Stomach (tissue), 8 donors: ENCODE measurements at regions not wholly inside any gene's neighbourhood (a gene's known extent, or its start where the extent isn't known, plus 50 kb on each side); places are given as distances from the start of the nearest gene placed in this dataset.

ENCODE experiments used
- DNase-seq, 2 donors: peaks; one replicate each; pipeline versions ENCODE4 v3.0.0 to v3.0.0-alpha.2; 2013 to 2019
- H3K27ac ChIP-seq, 5 donors: fragments of 200-600 bp in 4 of 5; sonication (generic) in 4 of 5; one replicate each; pipeline ENCODE4 v1.5.1; 2013 to 2019; ENCODE audit warnings: mild to moderate bottlenecking in 1 of 5, moderate library complexity in 1 of 5
- H3K27me3 ChIP-seq, 3 donors: fragments of 200-600 bp; sonication (generic); one replicate each; pipeline ENCODE4 v1.5.1; 2017 to 2019; ENCODE audit warnings: mixed run types in 1 of 3
- H3K36me3 ChIP-seq, 4 donors: fragments of 200-600 bp; sonication (generic); 1 replicate in 3 of 4; 2 replicates in 1 of 4; pipeline ENCODE4 v1.5.1; 2016 to 2019
- H3K4me1 ChIP-seq, 4 donors: fragments of 200-600 bp; sonication (generic); one replicate each; pipeline ENCODE4 v1.5.1; 2016 to 2019
- H3K4me3 ChIP-seq, 4 donors: fragments of 200-600 bp; sonication (generic) in 3 of 4; one replicate each; pipeline ENCODE4 v1.5.1; 2016 to 2019; ENCODE audit warnings: mild to moderate bottlenecking in 1 of 4
- H3K9me3 ChIP-seq, 4 donors: fragments of 200-600 bp; sonication (generic); one replicate each; pipeline ENCODE4 v1.5.1; 2016 to 2019
- CTCF ChIP-seq, 7 experiments: fragments of 450-650 bp in 4 of 7; fragments of 200-600 bp in 3 of 7; sonication (generic) in 3 of 7; IDR thresholded peaks; one replicate each; pipeline ENCODE4 v1.5.1; 2016 to 2019; ENCODE audit warnings: antibody characterized with exemption in 7 of 7, control low read depth in 2 of 7, mild to moderate bottlenecking in 1 of 7
- EP300 ChIP-seq: sonication (generic); formaldehyde crosslinking; IDR thresholded peaks from one replicate; pipeline ENCODE4 v1.6.1; 2017; ENCODE audit warnings: antibody characterized with exemption
- POLR2A ChIP-seq, 4 donors: fragments of 450-650 bp; IDR thresholded peaks; one replicate each; pipeline ENCODE4 v1.6.1; 2016; ENCODE audit warnings: antibody characterized with exemption in 4 of 4, control low read depth in 2 of 4, mild to moderate bottlenecking in 1 of 4, moderate library complexity in 1 of 4
- POLR2AphosphoS5 ChIP-seq, 3 donors: sonication (generic); formaldehyde crosslinking; IDR thresholded peaks; one replicate each; pipeline ENCODE4 v1.6.1; 2016; ENCODE audit warnings: antibody characterized with exemption in 3 of 3
- WGBS, 5 donors: extraction: QIAGEN DNeasy Blood & Tissue Kit in 3 of 5; methylation state at CpG; one replicate each; pipeline versions ENCODE4 v1.1.5 to v1.1.7; 2013 to 2018; 5-methylcytosine and 5-hydroxymethylcytosine counted together
- intact Hi-C: fragments of 100-400 bp; cut with DNase I; formaldehyde crosslinking; loops from one replicate; pipeline ENCODE4 v1.15.1; 2023; ENCODE audit warnings: low total_unique reads
- donor health status: healthy with polysubstance abuse.
- donor health status: Bipolar disorder and iron deficiency.
- donor health status: healthy.

- WGBS, 5 donors = 47 to 80% (median 77%) methylated on average over 1 of the region's 1 CpG
- no peaks in the 10 kb centered on the region for H3K36me3 ChIP-seq
These were observed 653.5 kb downstream of the FSCB start for GRCh38 chr14:43853541-43853940.

GRCh38 chr14:43803076-43803689, 703.9 kb downstream of the FSCB start:
- H3K36me3 ChIP-seq = no peaks in the 10 kb centered on the region
- no peak for DNase-seq
- 75 to 90% (median 90%) methylated on average over 2 of the region's 2 CpGs for WGBS, 5 donors
- no peak overlapping the region for H3K27ac ChIP-seq
- H3K27me3 ChIP-seq = no peaks in the 10 kb centered on the region
- intact Hi-C loops = no loop called here
- no peak overlapping the region for H3K4me3 ChIP-seq
- H3K9me3 ChIP-seq = peaks cover 0 to 22% (median 16%) of the 10 kb centered on the region in 4 donors
- H3K4me1 ChIP-seq = no peaks in the 10 kb centered on the region
- no peak for TF ChIP-seq EP300
- TF ChIP-seq CTCF (IDR thresholded peaks at IDR 0.05) = no peak
- no peak for TF ChIP-seq POLR2AphosphoS5 (IDR thresholded peaks at IDR 0.05)
- TF ChIP-seq POLR2A (IDR thresholded peaks at IDR 0.05) = no peak

More at GRCh38 chr14:43853541-43853940, 653.5 kb downstream of the FSCB start:
- Histone ChIP-seq H3K9me3 (no peaks in the 10 kb centered on the region), H3K4me3 (no peak overlapping the region), H3K4me1 (no peaks in the 10 kb centered on the region), H3K27me3 (no peaks in the 10 kb centered on the region), H3K27ac (no peak overlapping the region)
- intact Hi-C loops = no loop called here
- no peak for DNase-seq
- TF ChIP-seq EP300 (no peak), POLR2AphosphoS5 (IDR thresholded peaks at IDR 0.05) (no peak), CTCF (IDR thresholded peaks at IDR 0.05) (no peak), POLR2A (IDR thresholded peaks at IDR 0.05) (no peak)

- Histone ChIP-seq H3K9me3 (no peaks in the 10 kb centered on the region), H3K36me3 (no peaks in the 10 kb centered on the region), H3K27ac (no peak overlapping the region), H3K4me1 (no peaks in the 10 kb centered on the region), H3K4me3 (no peak overlapping the region), H3K27me3 (no peaks in the 10 kb centered on the region)
- intact Hi-C loops = no loop called here
- TF ChIP-seq CTCF (IDR thresholded peaks at IDR 0.05) (peak in 5 of 7 experiments; percentile 11 to 49 (median 29)), EP300 (no peak), POLR2A (IDR thresholded peaks at IDR 0.05) (no peak)
- peak in 1 of 2 donors; percentile 52 for DNase-seq
These were observed 711.4 kb downstream of the FSCB start for GRCh38 chr14:43795600-43796228.

- no peaks in the 10 kb centered on the region for H3K9me3 ChIP-seq
- 39 to 48% (median 43%) methylated on average over 2 of the region's 2 CpGs for WGBS, 5 donors
- H3K36me3 ChIP-seq = no peaks in the 10 kb centered on the region
- no peaks in the 10 kb centered on the region for H3K27me3 ChIP-seq
- no peak overlapping the region for H3K27ac ChIP-seq
- DNase-seq = no peak
- H3K4me3 ChIP-seq = no peak overlapping the region
- intact Hi-C loops = no loop called here
- TF ChIP-seq CTCF (IDR thresholded peaks at IDR 0.05) (no peak), EP300 (no peak), POLR2A (IDR thresholded peaks at IDR 0.05) (no peak)
- H3K4me1 ChIP-seq = no peaks in the 10 kb centered on the region
These were observed 713.5 kb downstream of the FSCB start for GRCh38 chr14:43793579-43793978.
